ENCODE measurements at regions not wholly inside any gene's neighbourhood (a gene's known extent, or its start where the extent isn't known, plus 50 kb on each side); places are given as distances from the start of the nearest gene placed in this dataset.

DNA sequence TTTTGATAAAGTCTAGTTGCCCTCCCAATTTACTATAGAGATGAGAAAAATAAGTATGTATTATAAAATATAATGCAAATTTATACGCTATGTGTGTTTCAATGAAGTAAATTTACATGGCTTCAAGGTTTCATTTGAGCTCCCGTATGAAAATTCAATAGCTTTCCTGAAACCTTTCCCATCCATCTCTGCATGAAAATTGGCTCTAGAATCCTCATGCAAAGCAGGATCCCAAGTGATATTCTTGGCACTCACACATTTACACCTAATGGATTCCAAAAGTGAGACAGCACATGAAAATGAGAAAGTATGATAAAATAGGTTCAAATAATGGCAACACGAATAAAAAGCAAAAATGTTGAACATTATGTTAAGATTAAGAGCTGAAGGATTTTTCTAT lies 1595.8 kb upstream of the SEL1L start:
- no peak for TF ChIP-seq CTCF (IDR thresholded peaks at IDR 0.05)
- TF ChIP-seq POLR2A (IDR thresholded peaks at IDR 0.05): no peak
- intact Hi-C loops (cut with DNase I; ENCODE audit: low total_unique reads): no loop called here
- no peak for DNase-seq (ENCODE audit: low spot score in 2 of 2)
- WGBS, 2 donors: 77 to 83% methylated on average over 3 of the region's 3 CpGs
- no peak overlapping the region for H3K4me3 ChIP-seq (ENCODE audit: low read depth, poor library complexity, severe bottlenecking)

- intact Hi-C loops (cut with DNase I; ENCODE audit: low total_unique reads): no loop called here
- 62 to 71% methylated on average over 9 of the region's 9 CpGs for WGBS, 2 donors
- H3K4me3 ChIP-seq (ENCODE audit: low read depth, poor library complexity, severe bottlenecking): no peak overlapping the region
- DNase-seq (ENCODE audit: low spot score in 2 of 2): no peak
- TF ChIP-seq POLR2A (IDR thresholded peaks at IDR 0.05) (no peak), CTCF (IDR thresholded peaks at IDR 0.05) (no peak)
These were observed 1600.5 kb upstream of the SEL1L start for GRCh38 chr14:83133981-83134645.

GRCh38 chr14:83140756-83141155 lies 1607.1 kb upstream of the SEL1L start:
- no peak overlapping the region for H3K4me3 ChIP-seq (ENCODE audit: low read depth, poor library complexity, severe bottlenecking)
- DNase-seq (ENCODE audit: low spot score in 2 of 2): no peak
- 93% methylated on average over 4 of the region's 4 CpGs for WGBS, 2 donors
- intact Hi-C loops (cut with DNase I; ENCODE audit: low total_unique reads): no loop called here
- TF ChIP-seq POLR2A (IDR thresholded peaks at IDR 0.05) (no peak), CTCF (IDR thresholded peaks at IDR 0.05) (no peak)

DNA sequence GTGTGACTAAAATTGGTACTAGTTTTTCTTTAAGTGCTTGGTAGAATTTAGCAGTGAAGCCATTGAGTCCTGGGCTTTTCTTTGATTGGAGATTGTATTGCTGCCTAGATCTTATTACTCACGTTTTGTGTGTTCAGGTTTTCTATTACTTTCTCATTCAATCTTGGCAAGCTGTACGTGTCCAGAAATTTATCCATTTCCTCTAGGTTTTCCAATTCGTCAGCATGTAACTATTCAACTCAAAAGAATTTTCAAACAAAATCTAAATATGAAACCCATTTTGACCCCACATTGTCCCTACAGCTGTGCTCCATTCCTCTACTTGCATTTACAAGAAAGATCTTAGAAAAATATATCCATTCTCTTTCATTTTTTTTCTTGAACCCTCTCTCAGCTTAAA lies 1613.4 kb upstream of the SEL1L start:
- intact Hi-C loops (cut with DNase I; ENCODE audit: low total_unique reads): no loop called here
- DNase-seq (ENCODE audit: low spot score in 2 of 2): no peak
- H3K4me3 ChIP-seq (ENCODE audit: low read depth, poor library complexity, severe bottlenecking): no peak overlapping the region
- TF ChIP-seq POLR2A (IDR thresholded peaks at IDR 0.05): no peak
- TF ChIP-seq CTCF (IDR thresholded peaks at IDR 0.05): no peak
- WGBS, 2 donors: 74 to 77% methylated on average over 3 of the region's 3 CpGs

DNA sequence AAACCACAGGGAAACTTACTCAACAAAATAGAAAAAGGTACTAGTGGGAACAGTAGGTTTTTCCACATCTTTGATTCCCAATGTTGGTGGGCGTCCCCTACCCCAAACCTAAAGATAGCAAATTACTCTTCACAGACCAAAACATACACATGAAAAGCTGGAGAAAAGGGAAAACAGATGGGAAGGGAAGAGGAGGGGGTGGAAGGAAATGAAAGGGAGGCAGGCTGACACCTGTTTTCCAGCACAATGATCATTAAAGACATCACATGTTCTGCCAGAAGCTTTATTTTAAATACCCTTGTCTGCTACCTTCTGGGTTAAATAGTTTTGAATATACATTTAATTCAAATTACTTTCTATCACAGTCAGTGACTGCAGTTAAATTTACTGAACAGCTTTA lies 1617.9 kb upstream of the SEL1L start:
- H3K4me3 ChIP-seq (ENCODE audit: low read depth, poor library complexity, severe bottlenecking): no peak overlapping the region
- 58 to 68% methylated on average over 1 of the region's 1 CpG for WGBS, 2 donors
- TF ChIP-seq POLR2A (IDR thresholded peaks at IDR 0.05) (no peak), CTCF (IDR thresholded peaks at IDR 0.05) (no peak)
- intact Hi-C loops (cut with DNase I; ENCODE audit: low total_unique reads): no loop called here
- DNase-seq (ENCODE audit: low spot score in 2 of 2): no peak

DNA sequence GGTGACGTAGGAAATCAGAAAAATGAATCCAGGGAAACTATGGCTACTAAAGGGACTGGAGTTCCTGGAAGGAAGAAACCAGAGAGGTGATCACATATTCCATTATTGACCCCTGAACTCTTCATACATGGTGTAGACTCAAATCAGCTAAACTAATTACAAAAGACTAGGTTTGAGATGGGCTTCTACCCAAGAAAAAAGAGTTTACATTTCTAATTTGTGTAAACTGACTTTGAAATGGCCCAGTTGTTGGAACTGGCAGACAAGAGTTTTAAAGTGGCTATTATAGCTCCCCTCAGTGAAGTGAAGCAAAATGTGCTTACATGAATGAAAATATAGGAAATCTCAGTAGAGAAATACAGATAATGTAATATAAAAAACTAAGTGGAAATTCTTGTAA lies 1619.4 kb upstream of the SEL1L start:
- DNase-seq (ENCODE audit: low spot score in 2 of 2): no peak
- no peak overlapping the region for H3K4me3 ChIP-seq (ENCODE audit: low read depth, poor library complexity, severe bottlenecking)
- intact Hi-C loops (cut with DNase I; ENCODE audit: low total_unique reads): no loop called here
- TF ChIP-seq POLR2A (IDR thresholded peaks at IDR 0.05) (no peak), CTCF (IDR thresholded peaks at IDR 0.05) (no peak)
- 67 to 78% methylated on average over 1 of the region's 1 CpG for WGBS, 2 donors
